ENCODE measurements at regions not wholly inside any gene's neighbourhood (a gene's known extent, or its start where the extent isn't known, plus 50 kb on each side); places are given as distances from the start of the nearest gene placed in this dataset.

DNA sequence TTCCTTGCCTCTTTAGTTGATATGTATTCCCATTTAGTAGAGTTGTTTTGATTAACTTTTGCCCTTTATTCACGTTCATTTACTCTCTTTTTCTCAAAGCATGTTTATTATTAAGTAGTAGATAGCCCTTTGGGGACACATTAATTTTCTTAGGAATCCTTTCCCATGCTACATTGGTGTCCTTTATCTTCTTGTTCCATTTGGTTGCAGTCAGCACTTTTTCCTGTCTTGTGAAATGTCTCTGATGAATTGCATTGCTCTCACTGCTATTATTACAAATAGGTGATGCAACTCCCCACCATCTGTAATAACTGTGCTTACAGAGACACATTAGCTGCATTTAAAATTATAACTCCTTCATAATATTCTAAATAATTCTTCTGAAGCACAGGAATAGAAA lies 428.5 kb upstream of the CNTNAP5 start:
- Histone ChIP-seq H3K4me2 (ENCODE audit: low read depth, low read length) (no peak overlapping the region), H2AFZ (ENCODE audit: low read length) (no peak overlapping the region), H3K9ac (ENCODE audit: low read length) (no peak overlapping the region), H3K9me3 (replicated peaks; ENCODE audit: insufficient read depth, low read length) (no peaks in the 10 kb centered on the region), H3K36me3 (replicated peaks; ENCODE audit: insufficient read depth, low read length) (no peaks in the 10 kb centered on the region), H3K79me2 (ENCODE audit: low read length) (no peaks in the 10 kb centered on the region), H3K4me1 (ENCODE audit: low read length) (no peaks in the 10 kb centered on the region), H3K4me3 (ENCODE audit: low read length) (no peak overlapping the region), H3F3A (ENCODE audit: insufficient read depth, low read length) (no peaks in the 10 kb centered on the region), H3K27me3 (replicated peaks; ENCODE audit: insufficient read depth, low read length) (no peaks in the 10 kb centered on the region), H4K20me1 (ENCODE audit: insufficient read depth, low read length) (no peaks in the 10 kb centered on the region), H3K9me2 (replicated peaks; ENCODE audit: insufficient read depth, low read length) (no peaks in the 10 kb centered on the region), H3K27ac (ENCODE audit: low read length) (no peak overlapping the region)
- TF ChIP-seq EZH2phosphoT487 (IDR thresholded peaks at IDR 0.05; ENCODE audit: low read length) (no peak), CTCF (IDR thresholded peaks at IDR 0.05; ENCODE audit: low read length) (no peak), EZH2 (optimal IDR thresholded peaks at IDR 0.05; ENCODE audit: low read depth, low read length) (no peak)
- DNase-seq = no peak

DNA sequence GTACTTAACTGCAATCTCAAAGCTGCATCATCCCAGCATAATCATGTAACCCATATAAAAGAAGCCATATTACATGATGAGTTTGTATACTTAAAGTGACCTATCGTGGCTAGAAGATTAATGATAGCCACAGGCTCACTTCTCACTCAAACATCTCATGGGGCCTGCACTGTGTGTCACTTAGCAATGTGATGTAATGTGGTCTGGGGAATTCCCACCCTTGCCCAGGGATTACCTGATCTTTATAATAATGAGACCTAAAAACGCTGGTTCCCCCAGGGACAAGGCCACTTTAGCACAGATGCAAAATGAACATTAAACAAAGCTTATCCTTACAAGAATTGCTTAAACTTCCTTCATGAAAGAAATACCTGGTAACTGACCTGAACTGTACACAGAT lies 427.1 kb upstream of the CNTNAP5 start:
- no peaks in the 10 kb centered on the region for H3K9me2 ChIP-seq (replicated peaks; ENCODE audit: insufficient read depth, low read length)
- no peak overlapping the region for H2AFZ ChIP-seq (ENCODE audit: low read length)
- H3F3A ChIP-seq (ENCODE audit: insufficient read depth, low read length) = no peaks in the 10 kb centered on the region
- no peaks in the 10 kb centered on the region for H3K36me3 ChIP-seq (replicated peaks; ENCODE audit: insufficient read depth, low read length)
- no peak for TF ChIP-seq CTCF (IDR thresholded peaks at IDR 0.05; ENCODE audit: low read length)
- no peak for TF ChIP-seq EZH2phosphoT487 (IDR thresholded peaks at IDR 0.05; ENCODE audit: low read length)
- no peak for TF ChIP-seq EZH2 (optimal IDR thresholded peaks at IDR 0.05; ENCODE audit: low read depth, low read length)
- no peak overlapping the region for H3K27ac ChIP-seq (ENCODE audit: low read length)
- DNase-seq = no peak
- H3K9ac ChIP-seq (ENCODE audit: low read length) = no peak overlapping the region
- H4K20me1 ChIP-seq (ENCODE audit: insufficient read depth, low read length) = no peaks in the 10 kb centered on the region
- no peak overlapping the region for H3K4me3 ChIP-seq (ENCODE audit: low read length)
- H3K27me3 ChIP-seq (replicated peaks; ENCODE audit: insufficient read depth, low read length) = no peaks in the 10 kb centered on the region
- H3K4me1 ChIP-seq (ENCODE audit: low read length) = no peaks in the 10 kb centered on the region
- H3K79me2 ChIP-seq (ENCODE audit: low read length) = no peaks in the 10 kb centered on the region
- no peak overlapping the region for H3K4me2 ChIP-seq (ENCODE audit: low read depth, low read length)
- H3K9me3 ChIP-seq (replicated peaks; ENCODE audit: insufficient read depth, low read length) = no peaks in the 10 kb centered on the region

- H3K4me2 ChIP-seq (ENCODE audit: low read depth, low read length) = no peak overlapping the region
- no peaks in the 10 kb centered on the region for H4K20me1 ChIP-seq (ENCODE audit: insufficient read depth, low read length)
- H3K27me3 ChIP-seq (replicated peaks; ENCODE audit: insufficient read depth, low read length) = no peaks in the 10 kb centered on the region
- H3K27ac ChIP-seq (ENCODE audit: low read length) = no peak overlapping the region
- no peak for DNase-seq
- no peak overlapping the region for H2AFZ ChIP-seq (ENCODE audit: low read length)
- H3K9me2 ChIP-seq (replicated peaks; ENCODE audit: insufficient read depth, low read length) = no peaks in the 10 kb centered on the region
- no peak overlapping the region for H3K4me3 ChIP-seq (ENCODE audit: low read length)
- no peak overlapping the region for H3K9ac ChIP-seq (ENCODE audit: low read length)
- TF ChIP-seq CTCF (IDR thresholded peaks at IDR 0.05; ENCODE audit: low read length) (no peak), EZH2phosphoT487 (IDR thresholded peaks at IDR 0.05; ENCODE audit: low read length) (no peak), EZH2 (optimal IDR thresholded peaks at IDR 0.05; ENCODE audit: low read depth, low read length) (no peak)
- H3K4me1 ChIP-seq (ENCODE audit: low read length) = no peaks in the 10 kb centered on the region
- no peaks in the 10 kb centered on the region for H3K9me3 ChIP-seq (replicated peaks; ENCODE audit: insufficient read depth, low read length)
- H3F3A ChIP-seq (ENCODE audit: insufficient read depth, low read length) = no peaks in the 10 kb centered on the region
- H3K36me3 ChIP-seq (replicated peaks; ENCODE audit: insufficient read depth, low read length) = no peaks in the 10 kb centered on the region
- H3K79me2 ChIP-seq (ENCODE audit: low read length) = no peaks in the 10 kb centered on the region
These were observed 418.5 kb upstream of the CNTNAP5 start for GRCh38 chr2:123606631-123607030.
